GM21723 (cell line): ENCODE measurements at regions not wholly inside any gene's neighbourhood (a gene's known extent, or its start where the extent isn't known, plus 50 kb on each side); places are given as distances from the start of the nearest gene placed in this dataset.

ENCODE experiments used
- ATAC-seq: cut with Tn5 transposase; IDR thresholded peaks from one replicate; pipeline ENCODE4 v1.9.1; 2021; ENCODE audit warnings: mild to moderate bottlenecking, moderate library complexity; ENCODE audit not compliant: unreplicated experiment

- ATAC-seq, result no peak
Measured at GRCh38 chr2:19687017-19687659, 214.6 kb downstream of the TTC32 start.

- no peak for ATAC-seq
Measured at GRCh38 chr2:19686439-19686838, 215.3 kb downstream of the TTC32 start.

GRCh38 chr2:19685731-19686130 lies 216.1 kb downstream of the TTC32 start:
- no peak for ATAC-seq

- ATAC-seq, result no peak
Measured at GRCh38 chr2:19684516-19684915, 217.3 kb downstream of the TTC32 start.

GRCh38 chr2:19683556-19683955 lies 218.2 kb downstream of the TTC32 start:
- no peak for ATAC-seq

GRCh38 chr2:19682493-19682892 lies 219.3 kb downstream of the TTC32 start:
- no peak for ATAC-seq

GRCh38 chr2:19677825-19678518 lies 223.8 kb downstream of the TTC32 start:
- no peak for ATAC-seq

GRCh38 chr2:19677215-19677777 lies 224.5 kb downstream of the TTC32 start:
- no peak for ATAC-seq

- no peak for ATAC-seq
Measured at GRCh38 chr2:19676770-19677169, 225.0 kb downstream of the TTC32 start.

- no peak for ATAC-seq
Measured at GRCh38 chr2:19675856-19676460, 225.8 kb downstream of the TTC32 start.

GRCh38 chr2:19675003-19675629 lies 226.7 kb downstream of the TTC32 start:
- ATAC-seq, result no peak

- ATAC-seq, result no peak
Measured at GRCh38 chr2:19674051-19675002, 227.5 kb downstream of the TTC32 start.

- no peak for ATAC-seq
Measured at GRCh38 chr2:19673213-19673791, 228.5 kb downstream of the TTC32 start.

GRCh38 chr2:19671916-19672315 lies 229.9 kb downstream of the TTC32 start:
- ATAC-seq, result no peak

- ATAC-seq, result no peak
Measured at GRCh38 chr2:19671311-19671710, 230.5 kb downstream of the TTC32 start.

GRCh38 chr2:19670303-19670702 lies 231.5 kb downstream of the TTC32 start:
- no peak for ATAC-seq

GRCh38 chr2:19669559-19669958 lies 232.2 kb downstream of the TTC32 start:
- no peak for ATAC-seq

GRCh38 chr2:19669126-19669525 lies 232.7 kb downstream of the TTC32 start:
- no peak for ATAC-seq

- ATAC-seq, result no peak
Measured at GRCh38 chr2:19667536-19667949, 234.2 kb downstream of the TTC32 start.

- no peak for ATAC-seq
Measured at GRCh38 chr2:19667085-19667484, 234.7 kb downstream of the TTC32 start.
